HG03103 (cell line): ENCODE measurements at regions not wholly inside any gene's neighbourhood (a gene's known extent, or its start where the extent isn't known, plus 50 kb on each side); places are given as distances from the start of the nearest gene placed in this dataset.

Experiments used
- ATAC-seq: cut with Tn5 transposase; IDR thresholded peaks from one replicate; pipeline ENCODE4 v1.9.1; 2021; ENCODE audit warnings: low read depth; ENCODE audit not compliant: unreplicated experiment

DNA sequence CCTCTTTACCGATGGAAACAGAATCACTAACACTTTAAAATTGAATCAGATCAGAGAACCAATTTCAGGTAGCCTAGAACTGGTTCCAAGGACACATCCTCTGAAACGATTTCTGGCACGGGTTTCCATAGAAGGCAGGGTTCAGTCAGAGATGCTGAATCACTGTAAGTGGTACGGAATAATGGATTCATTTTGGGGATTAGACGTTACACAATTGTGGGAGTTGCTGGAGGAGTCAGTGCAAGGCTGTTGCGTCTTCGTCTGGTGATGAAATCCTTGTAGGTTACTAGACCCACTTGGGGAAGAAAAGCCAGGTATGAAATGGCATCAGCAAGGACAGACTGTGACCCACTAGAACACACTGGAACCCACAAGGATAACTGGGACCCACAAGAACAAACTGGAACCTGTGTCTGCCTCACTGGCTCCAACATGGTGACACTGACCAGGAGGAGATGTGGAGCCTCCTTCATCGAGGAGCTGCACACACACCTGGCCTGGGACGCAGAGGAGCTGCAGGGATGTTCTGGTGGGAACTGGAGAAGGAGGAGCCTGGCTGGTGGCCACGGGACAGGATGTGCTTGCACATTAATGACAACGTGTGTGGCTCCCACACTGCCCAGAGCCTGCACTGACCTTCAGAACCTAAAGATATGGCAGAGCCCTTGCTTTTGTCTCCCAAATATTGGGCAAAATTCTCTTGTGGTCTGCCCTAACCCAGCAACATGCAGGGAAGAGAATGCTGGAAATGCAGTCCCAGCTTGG, 105.1 kb downstream of the TRAPPC11 start:
- ATAC-seq, result no peak

- no peak for ATAC-seq
These were observed 106.3 kb downstream of the TRAPPC11 start for GRCh38 chr4:183765251-183765911.

- no peak for ATAC-seq
These were observed 107.0 kb downstream of the TRAPPC11 start for GRCh38 chr4:183766140-183766539.

GRCh38 chr4:183770906-183771305, 111.8 kb downstream of the TRAPPC11 start:
- no peak for ATAC-seq

DNA sequence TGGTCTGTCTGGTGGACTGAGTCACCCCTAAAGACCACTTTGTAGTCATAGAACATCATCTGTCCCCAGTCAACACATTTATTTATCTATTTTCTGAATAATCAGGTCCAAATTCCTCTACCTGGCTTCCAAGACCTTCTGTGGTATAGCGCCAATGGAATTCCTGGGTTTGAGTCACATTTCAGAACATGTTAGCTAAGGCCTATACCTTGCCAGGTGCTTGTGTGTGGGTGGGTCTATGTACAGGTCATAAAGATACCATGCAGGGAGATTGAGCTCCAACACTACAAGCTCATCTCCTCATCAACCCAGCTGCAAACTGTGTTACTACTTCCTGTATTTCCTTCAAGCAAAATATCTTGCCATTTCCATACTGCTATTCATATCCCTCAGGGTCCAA, 113.3 kb downstream of the TRAPPC11 start:
- no peak for ATAC-seq

DNA sequence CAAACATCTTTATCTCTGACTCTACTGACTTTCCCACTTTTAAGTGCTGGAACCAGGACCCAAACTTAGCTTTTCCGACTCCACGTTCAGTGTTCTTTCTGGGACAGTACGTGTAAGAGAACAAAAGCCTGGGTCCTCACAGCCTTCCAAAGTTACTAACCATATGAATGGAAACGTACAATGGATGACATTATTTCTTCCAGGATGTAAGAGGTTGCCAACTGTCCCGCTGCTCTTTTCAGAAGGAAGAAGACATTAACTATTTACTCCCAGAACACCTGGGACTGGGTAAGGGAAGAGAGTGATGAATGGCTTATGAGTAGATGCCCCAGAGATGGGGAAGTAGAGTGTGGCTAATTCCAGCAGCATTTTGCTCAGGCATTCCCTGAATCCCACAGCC, 114.7 kb downstream of the TRAPPC11 start:
- ATAC-seq, result no peak

DNA sequence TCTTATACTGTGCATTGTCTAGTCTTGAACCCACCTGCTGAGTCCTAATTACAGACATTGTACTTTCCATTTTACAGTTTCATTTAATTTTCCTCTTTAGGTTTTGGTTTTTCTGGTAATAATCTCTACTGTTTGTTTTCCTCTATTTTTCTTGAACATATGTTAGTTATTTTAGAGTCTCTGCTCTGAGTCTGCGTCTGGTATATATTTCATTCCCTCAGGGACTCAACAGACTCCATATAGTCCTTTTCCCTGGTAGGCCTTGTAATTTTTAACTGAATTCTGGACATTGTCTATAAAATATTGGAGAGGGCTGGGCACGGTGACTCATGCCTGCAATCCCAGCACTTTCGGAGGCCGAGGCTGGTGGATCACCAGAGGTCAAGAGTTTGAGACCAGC, 121.8 kb upstream of the STOX2 start:
- no peak for ATAC-seq

GRCh38 chr4:183783991-183784553, 121.0 kb upstream of the STOX2 start:
- ATAC-seq, result no peak

DNA sequence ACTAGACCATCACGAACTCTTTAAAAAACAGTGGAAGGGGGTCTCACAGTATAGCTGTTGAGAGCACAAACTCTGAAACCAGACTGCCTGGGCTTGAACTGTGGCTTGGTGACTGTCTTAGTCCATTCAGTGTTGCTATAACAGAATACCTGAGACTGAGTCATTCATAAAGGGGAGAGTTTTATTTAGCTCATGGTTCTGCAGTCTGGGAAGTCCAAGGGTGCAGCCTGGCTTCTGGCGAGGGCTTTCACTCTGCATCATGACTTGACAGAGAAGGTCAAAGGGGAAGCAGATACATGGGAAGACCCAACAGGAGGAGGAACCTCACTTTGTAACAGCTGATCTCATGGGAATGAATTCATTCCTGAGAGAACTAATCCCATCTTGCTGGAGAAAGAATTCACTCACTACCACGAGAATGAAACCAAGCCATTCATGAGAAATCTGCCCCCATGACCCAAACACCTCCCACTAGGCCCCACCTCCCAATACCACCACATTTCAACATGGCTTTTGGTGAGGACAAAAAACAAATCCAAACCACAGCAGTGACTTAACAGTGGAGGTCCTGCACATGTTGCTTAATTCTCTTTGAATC, 116.7 kb upstream of the STOX2 start:
- no peak for ATAC-seq

DNA sequence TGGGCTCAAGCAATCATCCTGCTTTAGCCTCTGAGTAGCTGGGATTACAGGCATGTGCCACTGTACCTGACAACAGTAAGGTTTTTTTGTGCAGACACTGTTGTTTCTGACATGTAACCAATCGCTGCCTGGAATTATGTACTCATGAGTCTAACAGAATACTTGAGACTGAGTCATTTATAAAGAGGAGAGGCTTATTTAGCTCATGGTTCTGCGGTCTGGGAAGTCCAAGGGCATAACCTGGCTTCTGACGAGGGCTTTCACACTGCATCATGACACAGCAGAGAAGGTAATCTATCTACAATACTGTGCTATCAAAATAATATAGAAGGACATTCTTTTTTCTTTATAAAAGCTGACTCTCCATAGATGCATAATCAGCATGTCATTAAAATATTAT, 115.5 kb upstream of the STOX2 start:
- ATAC-seq, result no peak

GRCh38 chr4:183790661-183791060, 114.4 kb upstream of the STOX2 start:
- no peak for ATAC-seq

GRCh38 chr4:183797011-183797444, 108.1 kb upstream of the STOX2 start:
- ATAC-seq, result no peak

- ATAC-seq, result no peak
These were observed 107.4 kb upstream of the STOX2 start for GRCh38 chr4:183797445-183798300.

DNA sequence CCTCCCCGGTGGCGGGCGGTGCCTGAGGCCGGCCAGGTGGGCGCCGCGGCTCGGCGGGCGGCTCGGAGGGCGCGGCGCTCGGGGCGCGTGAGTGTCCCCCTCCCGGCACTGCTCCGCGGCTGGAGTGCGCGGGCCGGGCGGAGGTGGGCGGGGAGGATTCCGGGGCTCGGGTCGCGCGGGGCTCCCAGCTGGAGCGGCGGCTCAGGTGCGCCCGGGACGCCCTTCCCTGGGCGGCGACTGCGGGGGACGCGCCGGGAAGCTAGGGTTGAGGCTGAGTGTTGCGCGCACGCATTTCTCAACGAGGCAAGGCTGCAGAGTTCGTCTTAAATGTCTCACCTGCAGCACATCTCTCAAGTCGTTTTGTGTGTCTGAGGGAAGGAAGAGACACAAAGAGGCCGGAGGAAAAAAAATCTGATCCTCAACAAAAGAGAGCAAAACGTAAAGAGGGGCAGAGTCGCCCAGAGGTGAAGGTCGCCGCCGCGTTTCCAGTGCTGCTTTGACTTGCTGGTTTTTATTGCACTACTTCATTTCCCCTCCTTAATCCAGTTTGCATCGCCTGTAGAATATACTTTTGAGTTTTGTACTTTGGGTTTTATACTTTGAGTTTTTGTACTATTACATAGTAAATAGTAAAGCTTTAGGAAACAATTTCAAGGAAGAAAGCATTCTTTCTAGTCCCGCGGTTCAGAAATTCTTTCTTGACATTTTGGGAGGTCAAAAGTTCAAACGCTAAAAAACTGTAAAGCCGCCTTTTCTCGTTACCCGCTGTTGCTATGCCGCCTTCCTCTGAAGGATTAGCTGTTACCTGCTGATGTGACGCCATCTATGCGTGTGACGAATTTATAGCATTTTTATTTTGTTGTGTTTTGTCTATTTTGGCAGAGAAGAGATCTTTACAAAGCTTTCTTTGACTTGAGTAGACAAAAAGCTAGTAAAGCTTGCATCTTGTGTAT, 106.5 kb upstream of the STOX2 start:
- ATAC-seq, result no peak

- ATAC-seq, result no peak
These were observed 103.5 kb upstream of the STOX2 start for GRCh38 chr4:183801457-183802165.

GRCh38 chr4:183806341-183806740, 98.8 kb upstream of the STOX2 start:
- no peak for ATAC-seq

GRCh38 chr4:183807420-183808096, 97.5 kb upstream of the STOX2 start:
- no peak for ATAC-seq

DNA sequence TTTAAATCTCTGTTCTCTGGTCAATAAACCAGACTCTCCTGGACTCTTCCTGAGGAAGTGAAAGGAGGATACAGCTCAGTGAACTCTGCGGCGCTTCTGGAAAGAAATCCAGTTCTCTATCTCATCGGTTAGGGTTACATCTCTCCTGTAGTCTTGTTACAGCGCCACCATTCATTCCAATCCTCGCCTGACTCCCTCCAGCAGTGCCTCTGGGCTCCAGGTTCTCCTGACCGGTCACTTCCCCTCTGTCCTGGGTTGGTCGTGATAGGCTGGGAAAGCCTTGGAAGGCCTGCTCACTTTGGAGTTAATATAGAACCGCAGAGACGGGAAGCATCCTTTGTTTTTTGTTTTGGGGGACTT, 97.0 kb upstream of the STOX2 start:
- no peak for ATAC-seq
